Parathyroid adenoma (tissue), 2 donors: ENCODE measurements at regions not wholly inside any gene's neighbourhood (a gene's known extent, or its start where the extent isn't known, plus 50 kb on each side); places are given as distances from the start of the nearest gene placed in this dataset.
"Not testable (repeated sequence)": the region's sequence is repeated elsewhere in the genome, so short reads cannot be mapped to it uniquely, and the experiment has no call there.

Experiments used
- H2AFZ ChIP-seq: fragments of 300-600 bp; sonication (generic); one replicate; pipeline ENCODE4 v1.7.0; 2017; ENCODE audit warnings: antibody characterized with exemption, mild to moderate bottlenecking
- H3K27ac ChIP-seq: fragments of 300-600 bp; sonication (generic); one replicate; pipeline ENCODE4 v1.7.0; 2017
- H3K27me3 ChIP-seq: fragments of 300-600 bp; sonication (generic); one replicate; pipeline ENCODE4 v1.7.0; 2017; ENCODE audit warnings: low read length; ENCODE audit not compliant: control insufficient read depth, insufficient read depth
- H3K36me3 ChIP-seq: fragments of 300-600 bp; sonication (generic); one replicate; pipeline ENCODE4 v1.7.0; 2017; ENCODE audit warnings: low read length; ENCODE audit not compliant: control insufficient read depth, insufficient read depth
- H3K4me1 ChIP-seq: fragments of 300-600 bp; sonication (generic); one replicate; pipeline ENCODE4 v1.7.0; 2017; ENCODE audit warnings: control low read depth
- H3K4me2 ChIP-seq: fragments of 300-600 bp; sonication (generic); one replicate; pipeline ENCODE4 v1.7.0; 2017; ENCODE audit warnings: low read length
- H3K4me3 ChIP-seq: fragments of 300-600 bp; sonication (generic); one replicate; pipeline ENCODE4 v1.7.0; 2017; ENCODE audit warnings: low read depth, low read length
- H3K79me2 ChIP-seq: fragments of 300-600 bp; sonication (generic); one replicate; pipeline ENCODE4 v1.7.0; 2017; ENCODE audit warnings: control low read depth
- H3K9ac ChIP-seq: fragments of 300-600 bp; sonication (generic); one replicate; pipeline ENCODE4 v1.7.0; 2017; ENCODE audit warnings: mild to moderate bottlenecking
- H3K9me3 ChIP-seq: fragments of 300-600 bp; sonication (generic); one replicate; pipeline ENCODE4 v1.7.0; 2017; ENCODE audit warnings: low read length; ENCODE audit not compliant: control insufficient read depth
- TF ChIP-seq, protein P1 (sequence below): fragments of 300-600 bp; sonication (generic); IDR thresholded peaks from one replicate; pipeline ENCODE4 v1.7.0; 2017; ENCODE audit warnings: antibody characterized with exemption, mild to moderate bottlenecking
- donor health status: primary hyperparathyroidism.

DNA sequence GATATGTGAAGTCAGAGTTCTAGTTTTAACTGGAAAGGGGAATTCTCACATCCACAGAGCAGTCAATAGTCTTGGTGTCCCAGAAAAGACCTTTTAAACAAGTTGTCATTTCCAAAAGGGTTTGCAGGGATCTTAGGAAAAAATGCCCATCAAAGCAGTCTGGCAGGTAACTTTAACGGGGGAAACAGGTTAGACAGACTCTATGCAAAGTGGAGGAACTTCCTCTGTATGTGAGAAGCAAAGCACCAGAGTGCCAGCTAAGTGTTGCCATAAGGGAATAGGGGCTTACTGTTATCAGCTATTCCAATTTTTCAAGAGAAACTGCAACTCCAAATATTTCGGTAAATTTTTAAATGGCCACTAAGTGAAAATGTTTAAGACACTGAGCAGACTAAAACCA is 307.9 kb upstream of the MDFIC2 start:
- H3K4me1 ChIP-seq: no peaks in the 10 kb centered on the region
- TF ChIP-seq, protein P1, sequence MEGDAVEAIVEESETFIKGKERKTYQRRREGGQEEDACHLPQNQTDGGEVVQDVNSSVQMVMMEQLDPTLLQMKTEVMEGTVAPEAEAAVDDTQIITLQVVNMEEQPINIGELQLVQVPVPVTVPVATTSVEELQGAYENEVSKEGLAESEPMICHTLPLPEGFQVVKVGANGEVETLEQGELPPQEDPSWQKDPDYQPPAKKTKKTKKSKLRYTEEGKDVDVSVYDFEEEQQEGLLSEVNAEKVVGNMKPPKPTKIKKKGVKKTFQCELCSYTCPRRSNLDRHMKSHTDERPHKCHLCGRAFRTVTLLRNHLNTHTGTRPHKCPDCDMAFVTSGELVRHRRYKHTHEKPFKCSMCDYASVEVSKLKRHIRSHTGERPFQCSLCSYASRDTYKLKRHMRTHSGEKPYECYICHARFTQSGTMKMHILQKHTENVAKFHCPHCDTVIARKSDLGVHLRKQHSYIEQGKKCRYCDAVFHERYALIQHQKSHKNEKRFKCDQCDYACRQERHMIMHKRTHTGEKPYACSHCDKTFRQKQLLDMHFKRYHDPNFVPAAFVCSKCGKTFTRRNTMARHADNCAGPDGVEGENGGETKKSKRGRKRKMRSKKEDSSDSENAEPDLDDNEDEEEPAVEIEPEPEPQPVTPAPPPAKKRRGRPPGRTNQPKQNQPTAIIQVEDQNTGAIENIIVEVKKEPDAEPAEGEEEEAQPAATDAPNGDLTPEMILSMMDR: no peak
- no peaks in the 10 kb centered on the region for H3K27me3 ChIP-seq
- no peak overlapping the region for H2AFZ ChIP-seq
- H3K9ac ChIP-seq: no peak overlapping the region
- no peaks in the 10 kb centered on the region for H3K36me3 ChIP-seq
- no peak overlapping the region for H3K4me2 ChIP-seq
- no peak overlapping the region for H3K27ac ChIP-seq
- H3K79me2 ChIP-seq: no peaks in the 10 kb centered on the region
- H3K9me3 ChIP-seq: no peaks in the 10 kb centered on the region
- H3K4me3 ChIP-seq: no peak overlapping the region

DNA sequence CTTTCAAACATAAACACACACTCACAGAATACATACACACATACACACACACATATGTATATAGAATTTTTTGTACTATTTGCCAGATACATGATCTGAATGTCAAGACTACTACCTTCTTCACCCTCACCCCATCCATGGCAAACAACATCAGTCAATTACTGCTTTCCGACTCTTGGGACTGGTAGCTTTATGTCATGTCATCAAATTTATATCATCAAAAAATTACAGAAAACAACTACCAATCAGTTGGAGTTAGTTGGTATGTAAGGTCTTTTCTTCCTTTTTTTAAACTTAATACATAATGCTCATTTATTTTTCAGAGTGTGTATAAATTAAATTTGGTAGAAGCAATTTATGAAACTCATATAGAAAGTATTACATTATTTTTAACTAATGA is 305.7 kb upstream of the MDFIC2 start:
- Histone ChIP-seq H3K27ac (no peak overlapping the region), H3K9me3 (no peaks in the 10 kb centered on the region), H3K4me3 (no peak overlapping the region), H3K36me3 (no peaks in the 10 kb centered on the region), H3K9ac (no peak overlapping the region), H3K4me1 (no peaks in the 10 kb centered on the region), H3K4me2 (no peak overlapping the region), H3K27me3 (no peaks in the 10 kb centered on the region), H3K79me2 (no peaks in the 10 kb centered on the region), H2AFZ (no peak overlapping the region)
- TF ChIP-seq, protein P1: no peak

DNA sequence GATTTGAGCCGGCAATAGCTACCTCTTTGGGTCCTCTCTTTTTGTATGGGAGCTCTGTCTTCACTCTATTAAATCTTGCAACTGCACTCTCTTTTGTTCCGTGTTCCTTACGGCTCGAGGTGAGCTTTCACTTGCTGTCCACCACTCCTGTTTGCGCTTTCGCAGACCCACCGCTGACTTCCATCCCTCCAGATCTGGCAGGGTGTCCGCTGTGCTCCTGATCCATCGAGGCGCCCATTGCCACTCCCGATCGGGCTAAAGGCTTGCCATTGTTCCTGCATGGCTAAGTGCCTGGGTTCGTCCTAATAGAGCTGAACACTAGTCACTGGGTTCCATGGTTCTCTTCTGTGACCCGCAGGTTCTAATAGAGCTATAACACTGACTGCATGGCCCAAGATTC is 304.9 kb upstream of the MDFIC2 start:
- H2AFZ ChIP-seq, H3K27me3 ChIP-seq, H3K27ac ChIP-seq, H3K9ac ChIP-seq, H3K4me1 ChIP-seq, H3K4me2 ChIP-seq, H3K9me3 ChIP-seq, H3K36me3 ChIP-seq, H3K79me2 ChIP-seq, H3K4me3 ChIP-seq: not testable (repeated sequence)

DNA sequence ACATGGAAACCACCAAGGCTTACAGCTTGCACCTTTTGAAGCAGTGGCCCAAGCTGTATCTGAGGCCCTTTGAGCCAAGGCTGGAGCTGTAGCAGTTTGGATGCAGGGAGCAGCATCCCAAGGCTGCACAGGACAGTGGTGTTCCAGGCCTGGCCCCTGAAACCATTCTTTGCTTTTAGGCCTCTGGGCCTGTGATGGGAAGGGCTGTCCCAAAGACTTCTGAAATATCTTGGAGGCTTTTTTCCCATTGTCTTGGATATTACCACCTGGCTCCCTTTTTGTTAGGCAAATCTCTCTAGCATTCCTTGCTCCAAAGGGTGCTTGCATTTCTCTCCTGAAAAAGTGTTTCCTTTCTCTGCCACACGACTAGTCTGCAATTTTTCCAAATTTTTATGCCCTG is 302.8 kb upstream of the MDFIC2 start:
- no peaks in the 10 kb centered on the region for H3K9me3 ChIP-seq
- no peak overlapping the region for H2AFZ ChIP-seq
- H3K79me2 ChIP-seq: no peaks in the 10 kb centered on the region
- no peaks in the 10 kb centered on the region for H3K4me1 ChIP-seq
- H3K36me3 ChIP-seq: no peaks in the 10 kb centered on the region
- H3K27me3 ChIP-seq: no peaks in the 10 kb centered on the region
- no peak overlapping the region for H3K9ac ChIP-seq
- TF ChIP-seq, protein P1: no peak
- H3K27ac ChIP-seq: no peak overlapping the region
- H3K4me3 ChIP-seq: no peak overlapping the region
- no peak overlapping the region for H3K4me2 ChIP-seq

DNA sequence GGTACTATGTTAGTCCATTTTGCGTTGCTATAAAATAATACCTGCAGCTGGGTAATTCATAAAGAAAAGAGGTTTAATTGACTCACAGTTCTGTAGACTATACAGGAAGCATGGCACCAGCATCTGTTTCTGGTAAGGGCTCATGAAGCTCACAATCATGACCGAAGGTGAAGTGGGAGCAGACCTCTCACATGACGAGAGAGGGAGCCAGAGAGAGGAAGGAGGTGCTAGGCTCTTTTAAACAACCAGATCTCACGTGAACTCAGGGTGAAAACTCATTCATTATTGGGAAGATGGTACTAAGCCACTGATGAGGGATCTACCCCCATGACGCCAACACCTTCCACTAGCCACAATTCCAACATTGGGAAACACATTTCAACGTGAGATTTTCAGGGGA is 301.7 kb upstream of the MDFIC2 start:
- no peaks in the 10 kb centered on the region for H3K4me1 ChIP-seq
- TF ChIP-seq, protein P1: no peak
- H3K4me3 ChIP-seq: no peak overlapping the region
- H3K9me3 ChIP-seq: no peaks in the 10 kb centered on the region
- no peaks in the 10 kb centered on the region for H3K79me2 ChIP-seq
- H3K27ac ChIP-seq: no peak overlapping the region
- H2AFZ ChIP-seq: no peak overlapping the region
- no peaks in the 10 kb centered on the region for H3K36me3 ChIP-seq
- H3K4me2 ChIP-seq: no peak overlapping the region
- H3K27me3 ChIP-seq: no peaks in the 10 kb centered on the region
- H3K9ac ChIP-seq: no peak overlapping the region
